HG03066 (cell line): ENCODE measurements at regions not wholly inside any gene's neighbourhood (a gene's known extent, or its start where the extent isn't known, plus 50 kb on each side); places are given as distances from the start of the nearest gene placed in this dataset.

ENCODE experiments used
- ATAC-seq: cut with Tn5 transposase; IDR thresholded peaks from one replicate; pipeline ENCODE4 v1.9.1; 2021; ENCODE audit warnings: low read depth; ENCODE audit not compliant: unreplicated experiment

GRCh38 chr3:187968883-187969580, 184.9 kb upstream of the LPP start:
- ATAC-seq: no peak

GRCh38 chr3:187969581-187969950, 184.4 kb upstream of the LPP start:
- no peak for ATAC-seq

DNA sequence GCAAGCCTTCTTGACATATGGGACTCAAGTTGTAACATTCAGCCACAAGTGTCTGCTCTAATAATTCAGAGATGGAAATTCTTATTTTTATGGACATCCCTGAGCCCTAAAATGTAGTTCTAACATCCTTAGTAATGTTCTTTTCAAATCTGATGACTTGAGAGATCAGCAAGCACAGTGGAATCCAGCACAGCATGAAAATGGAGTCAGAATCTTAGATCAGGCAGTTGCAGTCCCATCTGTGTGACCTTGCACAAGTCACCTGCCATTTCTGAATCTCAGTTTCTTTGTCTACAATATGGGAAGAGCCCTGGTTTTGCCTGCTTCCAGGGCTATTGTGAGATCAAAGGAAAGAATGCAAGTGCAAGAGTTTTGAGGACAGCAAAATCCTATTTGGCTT, 183.9 kb upstream of the LPP start:
- ATAC-seq: no peak

- no peak for ATAC-seq
Observed at GRCh38 chr3:187971629-187972028, 182.3 kb upstream of the LPP start.

GRCh38 chr3:187972454-187972853, 181.5 kb upstream of the LPP start:
- no peak for ATAC-seq

DNA sequence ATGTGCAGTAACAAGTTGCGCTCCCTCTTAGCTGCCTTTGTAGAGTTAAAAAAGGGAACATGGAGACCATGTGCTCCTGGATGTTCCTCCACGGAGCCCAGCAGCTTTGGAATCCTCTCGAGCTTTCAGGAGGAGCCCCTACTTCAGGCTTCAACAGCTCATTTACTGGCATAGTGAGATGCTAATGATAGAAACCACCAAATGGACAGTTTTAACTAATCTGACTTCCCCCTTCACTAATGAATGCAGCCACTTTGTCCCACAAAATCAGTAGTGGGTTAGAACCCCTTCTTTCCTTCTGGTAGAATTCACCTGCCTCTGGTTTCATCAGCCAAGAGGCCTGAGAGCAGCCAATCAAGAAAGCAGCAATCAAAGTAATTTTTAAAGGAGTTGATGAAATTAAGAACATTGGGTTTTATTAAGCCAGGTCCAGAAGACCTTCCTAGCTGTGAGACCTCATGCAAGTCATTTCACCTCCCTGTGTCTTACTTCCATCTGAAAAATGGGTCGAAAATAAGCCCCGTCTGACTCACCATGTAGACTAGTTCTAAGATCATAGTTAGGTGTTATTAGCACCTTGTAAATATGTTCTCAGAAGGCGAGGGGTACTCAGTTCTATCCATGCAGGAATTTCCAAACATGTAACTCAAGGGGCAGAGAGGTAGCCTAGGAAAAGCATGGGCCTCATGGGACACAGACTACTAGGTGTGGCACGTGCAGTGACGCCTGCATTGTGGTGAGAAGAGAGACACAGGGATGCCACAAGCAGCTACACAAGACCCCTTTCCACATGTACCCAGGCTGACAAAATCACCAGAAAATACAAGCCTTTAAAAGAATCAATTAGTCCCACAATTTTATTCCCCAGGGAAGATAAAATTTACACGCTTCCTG, 179.7 kb upstream of the LPP start:
- no peak for ATAC-seq

DNA sequence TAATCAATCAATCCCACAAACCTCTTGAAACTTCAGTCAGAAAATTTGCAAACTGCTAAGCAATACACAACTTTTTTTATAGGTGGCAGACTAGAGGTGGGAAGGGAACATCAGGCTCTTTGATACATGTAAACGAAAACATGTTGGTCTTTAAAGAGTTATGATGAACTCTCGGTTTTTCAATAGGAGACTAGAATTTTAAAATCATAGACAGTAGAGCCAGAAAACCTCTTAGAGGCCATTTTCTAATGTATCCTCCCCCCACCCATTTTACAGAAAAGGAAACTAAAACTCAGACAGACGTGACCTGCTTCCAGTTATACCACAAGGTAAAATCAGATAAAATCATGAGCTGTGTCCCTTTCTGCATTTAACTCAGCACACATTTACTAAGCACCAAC, 179.1 kb upstream of the LPP start:
- no peak for ATAC-seq

DNA sequence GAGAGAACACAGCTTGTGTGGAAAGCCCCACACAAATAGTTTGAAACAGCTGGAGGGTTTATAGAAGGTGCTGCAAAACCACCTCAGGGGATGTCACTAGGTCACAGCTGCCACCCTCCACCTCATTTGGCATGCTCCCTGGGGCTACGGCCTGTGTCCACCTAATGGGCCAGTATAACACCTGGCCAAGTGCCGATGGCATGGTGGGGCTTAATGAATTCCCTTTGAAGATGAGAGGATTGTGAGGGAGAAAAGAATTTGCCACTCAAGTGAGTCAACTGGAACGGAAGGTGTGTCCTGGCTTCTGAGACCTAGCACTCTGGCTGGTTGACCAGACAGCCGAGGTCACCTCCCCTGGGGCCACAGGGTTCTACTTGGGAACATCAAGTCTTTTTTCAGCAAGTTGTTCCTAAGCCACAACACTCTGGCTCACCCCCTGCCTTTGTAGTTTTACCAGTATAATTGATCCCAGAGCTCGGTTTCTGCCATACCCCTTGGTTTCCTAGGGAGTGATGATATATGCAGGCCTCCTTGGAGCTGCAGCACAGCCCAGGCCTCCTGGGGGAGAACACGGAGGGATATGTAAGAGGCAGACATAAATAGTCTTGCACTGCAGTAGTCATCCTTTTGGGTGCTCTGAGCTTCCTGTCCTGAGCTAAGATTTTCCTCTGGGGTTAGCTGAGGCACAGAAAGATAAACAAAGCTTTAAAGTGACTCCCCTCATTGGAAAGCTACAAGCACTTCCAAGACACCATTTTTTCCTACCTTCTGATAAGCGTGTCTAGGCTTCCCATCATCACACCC, 178.2 kb upstream of the LPP start:
- no peak for ATAC-seq

- no peak for ATAC-seq
Observed at GRCh38 chr3:187976365-187976900, 177.5 kb upstream of the LPP start.

GRCh38 chr3:187977659-187978058, 176.3 kb upstream of the LPP start:
- no peak for ATAC-seq

- ATAC-seq: no peak
Observed at GRCh38 chr3:187978433-187979011, 175.4 kb upstream of the LPP start.

DNA sequence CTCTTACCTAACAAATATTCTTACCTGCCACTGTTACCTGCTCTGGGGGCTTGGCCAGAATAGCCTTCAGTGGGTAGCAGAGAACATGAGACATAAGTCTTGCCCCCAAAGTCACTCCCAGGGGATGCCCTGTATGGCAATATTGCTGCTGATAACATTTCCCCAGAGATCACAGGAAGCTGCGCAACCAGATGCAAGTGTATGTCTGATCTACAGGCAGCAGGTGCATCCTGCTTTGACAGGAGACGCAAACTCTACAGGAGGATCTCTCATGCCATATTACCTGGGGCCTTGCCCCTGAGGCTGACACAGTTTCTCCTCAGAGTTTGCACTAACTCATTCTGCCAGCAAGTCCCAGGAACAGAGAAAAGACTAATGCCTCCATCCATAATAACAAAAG, 174.4 kb upstream of the LPP start:
- no peak for ATAC-seq

DNA sequence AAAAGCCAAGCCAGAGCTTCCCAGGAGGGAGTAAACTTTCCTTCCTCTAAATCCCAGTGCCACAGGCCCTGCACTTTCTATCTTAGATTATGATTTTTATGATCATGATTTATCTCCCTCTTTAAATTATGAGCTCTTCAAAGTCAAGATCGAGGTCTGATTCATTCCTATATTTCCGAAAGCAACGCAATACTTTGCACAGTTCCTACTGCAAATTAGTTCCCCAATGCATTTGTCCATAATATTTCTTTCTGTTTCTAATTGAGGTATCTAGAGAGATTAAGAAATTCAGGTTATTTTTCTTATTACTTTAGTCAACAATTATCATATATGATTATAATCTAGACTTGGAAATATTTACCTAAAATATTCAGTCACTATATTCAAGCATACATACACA, 173.1 kb upstream of the LPP start:
- ATAC-seq: no peak

- ATAC-seq: no peak
Observed at GRCh38 chr3:187982142-187982541, 171.8 kb upstream of the LPP start.

DNA sequence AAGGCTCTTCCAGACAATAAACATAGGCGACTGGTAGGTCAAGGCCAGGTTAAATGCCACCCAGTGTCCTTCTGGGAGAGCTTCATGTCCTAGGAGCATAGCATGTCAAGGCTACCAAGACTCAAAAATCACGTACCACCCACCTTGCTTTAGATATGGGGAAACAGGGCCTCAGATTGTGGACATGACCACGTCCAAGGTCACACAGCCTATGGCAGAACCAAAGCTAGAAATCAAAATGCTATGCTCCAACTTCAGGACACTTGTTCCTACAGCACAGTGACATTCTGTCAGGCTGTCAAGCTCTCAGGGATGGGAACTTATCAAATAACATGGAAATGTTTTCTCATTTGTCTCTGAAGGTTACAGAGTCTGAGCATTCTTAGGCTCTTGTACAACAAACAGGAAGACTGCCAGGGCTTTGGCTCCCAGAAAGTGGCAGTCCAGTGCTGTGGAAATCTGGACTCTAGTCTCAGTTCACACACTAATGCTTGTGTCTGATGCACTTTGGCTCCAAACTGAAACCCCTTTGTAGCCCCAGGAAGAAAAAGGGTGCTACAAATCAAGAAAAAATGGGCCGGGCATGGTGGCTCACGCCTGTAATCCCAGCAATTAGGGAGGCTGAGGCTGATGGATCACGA, 170.4 kb upstream of the LPP start:
- ATAC-seq: no peak

DNA sequence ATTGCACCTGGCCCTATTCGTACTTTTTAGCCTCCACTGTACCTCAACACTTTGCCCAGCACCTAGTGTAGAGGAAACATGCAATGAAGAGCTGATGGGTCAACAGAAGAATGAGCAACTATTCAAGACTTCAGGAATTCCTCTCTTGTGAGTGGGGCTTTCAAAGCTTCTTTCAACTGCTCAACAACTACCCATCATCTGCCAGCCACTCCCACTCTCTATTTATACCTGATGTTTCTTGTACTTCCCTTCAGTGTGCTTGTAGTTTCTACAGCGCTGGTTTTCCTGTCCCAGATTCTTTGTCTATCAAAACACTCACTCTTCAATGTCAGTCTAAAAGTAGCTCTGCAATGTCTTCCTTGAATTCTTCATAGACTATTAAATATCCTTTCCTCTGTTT, 168.3 kb upstream of the LPP start:
- no peak for ATAC-seq

- ATAC-seq: no peak
Observed at GRCh38 chr3:187986514-187986934, 167.4 kb upstream of the LPP start.

DNA sequence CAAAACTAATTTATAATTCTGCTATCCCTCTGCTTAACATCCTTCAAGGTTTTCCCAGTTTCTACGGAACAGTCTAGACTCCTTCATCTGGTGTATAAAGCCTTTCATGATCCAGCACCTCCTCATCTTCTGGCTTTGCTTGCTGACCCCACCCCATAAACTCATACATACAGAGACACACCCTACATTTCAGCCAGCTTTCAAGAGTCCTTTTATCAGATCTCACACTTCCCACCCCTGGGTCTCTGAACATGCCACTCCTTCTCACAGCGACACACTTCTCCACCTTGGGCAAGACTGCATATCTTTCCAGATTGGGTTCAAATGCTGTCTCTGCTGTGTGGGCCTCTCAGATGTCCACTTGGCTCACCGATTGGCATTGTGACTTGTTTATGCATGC, 166.8 kb upstream of the LPP start:
- ATAC-seq: no peak

DNA sequence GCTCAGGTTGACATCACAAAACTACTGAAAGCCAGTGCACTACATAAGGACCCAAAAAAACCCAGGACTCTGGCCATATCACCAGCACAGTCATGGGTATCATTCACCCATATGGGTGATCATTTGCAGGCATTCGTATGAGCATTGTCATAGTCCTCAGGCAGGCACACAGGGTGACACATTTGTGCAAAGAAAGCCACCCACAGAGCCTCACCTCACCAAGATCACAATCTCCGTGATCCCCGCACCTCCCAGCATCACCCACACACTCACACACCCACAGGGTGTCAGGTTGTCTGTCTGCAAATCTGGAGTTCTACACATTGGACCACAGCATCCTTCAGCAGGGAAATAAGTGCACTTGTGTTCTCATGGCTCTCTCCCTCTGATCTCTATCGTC, 166.0 kb upstream of the LPP start:
- ATAC-seq: no peak

GRCh38 chr3:187989575-187990153, 164.3 kb upstream of the LPP start:
- no peak for ATAC-seq
